Loucy (cell line): ENCODE measurements at regions not wholly inside any gene's neighbourhood (a gene's known extent, or its start where the extent isn't known, plus 50 kb on each side); places are given as distances from the start of the nearest gene placed in this dataset.

Source experiments
- CTCF ChIP-seq: fragments of 200-600 bp; sonication (generic); conservative IDR thresholded peaks from 2 replicates; pipeline ENCODE4 v1.5.1; 2014; ENCODE audit warnings: mild to moderate bottlenecking, antibody characterized with exemption, low read length
- EZH2phosphoT487 ChIP-seq: fragments of 200-600 bp; IDR thresholded peaks from 2 replicates; pipeline ENCODE4 v1.6.1; 2018; ENCODE audit warnings: antibody characterized with exemption, mild to moderate bottlenecking, moderate library complexity, borderline replicate concordance

GRCh38 chr11:11770921-11771486 lies 70.8 kb upstream of the USP47 start:
- TF ChIP-seq CTCF, result no peak
- TF ChIP-seq EZH2phosphoT487, result no peak
